ENCODE measurements at regions not wholly inside any gene's neighbourhood (a gene's known extent, or its start where the extent isn't known, plus 50 kb on each side); places are given as distances from the start of the nearest gene placed in this dataset.
"Not testable (repeated sequence)": the region's sequence is repeated elsewhere in the genome, so short reads cannot be mapped to it uniquely, and the experiment has no call there.

- no peak for TF ChIP-seq ZNF76 (tag by site-specific recombination; IDR thresholded peaks at IDR 0.05; ENCODE audit: borderline replicate concordance, low read depth)
- no peak for TF ChIP-seq MZF1 (tag by site-specific recombination; IDR thresholded peaks at IDR 0.05; ENCODE audit: borderline replicate concordance)
- TF ChIP-seq ZNF248 (tag by site-specific recombination; IDR thresholded peaks at IDR 0.05) = no peak
- TF ChIP-seq KLF17 (tag by site-specific recombination; IDR thresholded peaks at IDR 0.05) = no peak
- no peak for TF ChIP-seq ZNF707 (tag by site-specific recombination; IDR thresholded peaks at IDR 0.05)
- TF ChIP-seq MYNN (tag by site-specific recombination; IDR thresholded peaks at IDR 0.05; ENCODE audit: borderline replicate concordance) = no peak
- TF ChIP-seq ZNF157 (tag by site-specific recombination; IDR thresholded peaks at IDR 0.05) = no peak
- no peak for TF ChIP-seq ELK4 (IDR thresholded peaks at IDR 0.05; ENCODE audit: borderline replicate concordance, low read depth, low read length)
Observed at GRCh38 chr2:39865751-39866150, 86.7 kb upstream of the THUMPD2 start (continued).

GRCh38 chr2:39863672-39864071, 84.6 kb upstream of the THUMPD2 start:
- H3K4me1 ChIP-seq (ENCODE audit: control insufficient read depth, insufficient read depth, low read length); POLR2A ChIA-PET; H3K27ac ChIP-seq (ENCODE audit: extremely low read depth, low read depth, low read length); CTCF ChIA-PET; H3K9me3 ChIP-seq (ENCODE audit: control insufficient read depth, insufficient read depth, low read depth, low read length); H3K4me3 ChIP-seq (ENCODE audit: low read depth, low read length); H3K36me3 ChIP-seq (ENCODE audit: control insufficient read depth in 2 of 2, insufficient read depth in 1 of 2, low read length in 2 of 2): not testable (repeated sequence)
- TF ChIP-seq ZNF585B (tag by site-specific recombination; IDR thresholded peaks at IDR 0.05) = peak; percentile 80

- ChIA-PET POLR2A (no interaction called here), CTCF (interaction anchor here (1.0 kb wide), 1 partner anchor 23 kb away, joined by 3 read pairs; no protein-coding TSS in a partner anchor)
- H3K36me3 ChIP-seq (ENCODE audit: control insufficient read depth in 2 of 2, insufficient read depth in 1 of 2, low read length in 2 of 2) = no peaks in the 10 kb centered on the region
- H3K4me1 ChIP-seq (ENCODE audit: control insufficient read depth, insufficient read depth, low read length) = no peaks in the 10 kb centered on the region
- H3K4me3 ChIP-seq (ENCODE audit: low read depth, low read length) = no peak overlapping the region
- no peak overlapping the region for H3K27ac ChIP-seq (ENCODE audit: extremely low read depth, low read depth, low read length)
- TF ChIP-seq ZBTB1 (tag by site-specific recombination; IDR thresholded peaks at IDR 0.05) (no peak), ZNF223 (tag by site-specific recombination; IDR thresholded peaks at IDR 0.05) (no peak), GLIS1 (tag by site-specific recombination; IDR thresholded peaks at IDR 0.05) (no peak), ZNF280C (tag by site-specific recombination; IDR thresholded peaks at IDR 0.05) (no peak), GFI1B (tag by site-specific recombination; IDR thresholded peaks at IDR 0.05) (no peak)
- no peaks in the 10 kb centered on the region for H3K9me3 ChIP-seq (ENCODE audit: control insufficient read depth, insufficient read depth, low read depth, low read length)
Observed at GRCh38 chr2:39860538-39860937, 81.5 kb upstream of the THUMPD2 start.

- POLR2A ChIA-PET = no interaction called here
- CTCF ChIA-PET = interaction anchor here (0.7 kb wide), 1 partner anchor 56 kb away, joined by 8 read pairs; no protein-coding TSS in a partner anchor
- no peak overlapping the region for H3K4me3 ChIP-seq (ENCODE audit: low read depth, low read length)
- H3K36me3 ChIP-seq (ENCODE audit: control insufficient read depth in 2 of 2, insufficient read depth in 1 of 2, low read length in 2 of 2) = no peaks in the 10 kb centered on the region
- H3K27ac ChIP-seq (ENCODE audit: extremely low read depth, low read depth, low read length) = no peak overlapping the region
- H3K9me3 ChIP-seq (ENCODE audit: control insufficient read depth, insufficient read depth, low read depth, low read length) = no peaks in the 10 kb centered on the region
- H3K4me1 ChIP-seq (ENCODE audit: control insufficient read depth, insufficient read depth, low read length) = no peaks in the 10 kb centered on the region
- TF ChIP-seq ZNF155 (tag by site-specific recombination; IDR thresholded peaks at IDR 0.05) = no peak
- TF ChIP-seq ZSCAN23 (tag by site-specific recombination; IDR thresholded peaks at IDR 0.05) = no peak
- TF ChIP-seq ZNF248 (tag by site-specific recombination; IDR thresholded peaks at IDR 0.05) = no peak
- no peak for TF ChIP-seq KLF17 (tag by site-specific recombination; IDR thresholded peaks at IDR 0.05)
- TF ChIP-seq ZNF785 (tag by site-specific recombination; IDR thresholded peaks at IDR 0.05) = no peak
- TF ChIP-seq ZNF37A (tag by site-specific recombination; IDR thresholded peaks at IDR 0.05) = no peak
- TF ChIP-seq SALL2 (tag by site-specific recombination; IDR thresholded peaks at IDR 0.05; ENCODE audit: borderline replicate concordance) = no peak
- no peak for TF ChIP-seq ZNF843 (tag by site-specific recombination; IDR thresholded peaks at IDR 0.05)
- no peak for TF ChIP-seq ZNF510 (tag by site-specific recombination; IDR thresholded peaks at IDR 0.05; ENCODE audit: insufficient replicate concordance)
- no peak for TF ChIP-seq GLI4 (tag by site-specific recombination; IDR thresholded peaks at IDR 0.05)
- no peak for TF ChIP-seq ZBTB6 (tag by site-specific recombination; IDR thresholded peaks at IDR 0.05)
Observed at GRCh38 chr2:39858677-39859076, 79.6 kb upstream of the THUMPD2 start.
